GM13977 (cell line): ENCODE measurements at regions not wholly inside any gene's neighbourhood (a gene's known extent, or its start where the extent isn't known, plus 50 kb on each side); places are given as distances from the start of the nearest gene placed in this dataset.

Experiments used
- DNase-seq: peaks from one replicate; pipeline ENCODE4 v3.0.0; 2012; ENCODE audit warnings: low spot score
- in situ Hi-C: fragments of 300-500 bp; cut with MboI; formaldehyde crosslinking; loops from one replicate; pipeline ENCODE4 v1.12.0; 2022; ENCODE audit warnings: low sequenced_read_pairs, low pct_unique_long_range_greater_than_20kb, mixed read lengths, inconsistent platforms; ENCODE audit not compliant: unreplicated experiment
- TF ChIP-seq, protein P1 (sequence below): IDR thresholded peaks from 2 replicates; pipeline ENCODE4 v1.5.1; 2012; ENCODE audit warnings: mild to moderate bottlenecking, control low read depth; ENCODE audit not compliant: insufficient read depth; ENCODE audit errors: extremely low read depth, missing control alignments

DNA sequence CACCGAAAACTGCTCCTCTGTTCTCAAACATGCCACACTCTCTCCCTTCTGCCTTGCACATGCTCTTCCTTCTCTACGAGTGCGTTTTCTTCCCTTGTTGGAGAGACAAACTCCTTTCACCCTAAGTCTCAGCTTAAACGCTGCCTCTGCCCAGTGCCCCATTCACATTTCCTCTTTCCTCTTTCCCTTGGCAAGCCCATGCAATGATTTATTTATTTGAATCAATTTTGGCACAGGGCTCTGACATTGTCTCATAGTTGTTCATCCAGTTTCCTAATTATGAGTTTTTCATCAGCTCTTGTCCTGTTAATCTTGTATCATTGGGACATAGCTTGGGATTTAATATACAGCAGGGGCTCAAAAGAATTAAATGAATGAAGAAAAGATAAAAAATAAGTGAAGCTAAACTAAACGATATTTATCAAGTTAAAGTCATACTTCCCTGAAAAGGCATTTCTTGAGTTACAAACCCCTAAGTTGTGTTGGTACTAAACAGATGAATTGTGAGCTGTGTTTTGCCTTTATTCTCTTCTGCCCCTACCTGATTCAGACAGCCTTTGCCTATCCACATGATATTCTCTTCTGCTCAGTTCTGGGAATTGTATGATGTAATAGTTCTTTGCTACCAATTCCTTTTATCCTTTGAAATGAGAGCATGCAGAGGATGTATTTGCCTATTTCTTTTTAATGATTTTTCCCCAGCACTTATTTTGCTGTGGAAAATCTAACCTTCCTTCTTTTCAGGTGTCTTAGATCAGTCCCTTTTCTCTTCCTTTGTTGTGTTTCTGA is 704.4 kb downstream of the UTRN start:
- DNase-seq = no peak
- in situ Hi-C loops = no loop called here
- TF ChIP-seq, protein P1, sequence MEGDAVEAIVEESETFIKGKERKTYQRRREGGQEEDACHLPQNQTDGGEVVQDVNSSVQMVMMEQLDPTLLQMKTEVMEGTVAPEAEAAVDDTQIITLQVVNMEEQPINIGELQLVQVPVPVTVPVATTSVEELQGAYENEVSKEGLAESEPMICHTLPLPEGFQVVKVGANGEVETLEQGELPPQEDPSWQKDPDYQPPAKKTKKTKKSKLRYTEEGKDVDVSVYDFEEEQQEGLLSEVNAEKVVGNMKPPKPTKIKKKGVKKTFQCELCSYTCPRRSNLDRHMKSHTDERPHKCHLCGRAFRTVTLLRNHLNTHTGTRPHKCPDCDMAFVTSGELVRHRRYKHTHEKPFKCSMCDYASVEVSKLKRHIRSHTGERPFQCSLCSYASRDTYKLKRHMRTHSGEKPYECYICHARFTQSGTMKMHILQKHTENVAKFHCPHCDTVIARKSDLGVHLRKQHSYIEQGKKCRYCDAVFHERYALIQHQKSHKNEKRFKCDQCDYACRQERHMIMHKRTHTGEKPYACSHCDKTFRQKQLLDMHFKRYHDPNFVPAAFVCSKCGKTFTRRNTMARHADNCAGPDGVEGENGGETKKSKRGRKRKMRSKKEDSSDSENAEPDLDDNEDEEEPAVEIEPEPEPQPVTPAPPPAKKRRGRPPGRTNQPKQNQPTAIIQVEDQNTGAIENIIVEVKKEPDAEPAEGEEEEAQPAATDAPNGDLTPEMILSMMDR = no peak

DNA sequence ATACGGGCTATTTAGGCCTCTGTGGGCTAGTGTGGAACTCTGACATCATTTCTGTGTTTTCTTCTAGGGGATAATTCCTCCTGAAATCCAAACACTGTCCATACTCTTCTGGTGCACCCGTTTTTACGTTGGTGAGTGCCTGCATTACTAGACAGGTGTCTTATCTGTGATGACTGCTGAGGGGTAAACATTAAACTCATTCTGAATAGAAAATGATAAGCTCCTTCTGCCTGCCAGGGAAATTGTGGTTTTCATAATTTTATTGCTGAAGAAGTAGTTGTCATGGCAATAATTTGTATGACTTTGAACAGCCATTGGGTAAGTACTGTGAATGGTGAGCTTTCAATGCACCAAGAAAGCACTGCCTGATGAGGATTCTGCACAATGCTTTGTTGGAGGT is 705.6 kb downstream of the UTRN start:
- in situ Hi-C loops = no loop called here
- no peak for DNase-seq
- TF ChIP-seq, protein P1 = no peak

DNA sequence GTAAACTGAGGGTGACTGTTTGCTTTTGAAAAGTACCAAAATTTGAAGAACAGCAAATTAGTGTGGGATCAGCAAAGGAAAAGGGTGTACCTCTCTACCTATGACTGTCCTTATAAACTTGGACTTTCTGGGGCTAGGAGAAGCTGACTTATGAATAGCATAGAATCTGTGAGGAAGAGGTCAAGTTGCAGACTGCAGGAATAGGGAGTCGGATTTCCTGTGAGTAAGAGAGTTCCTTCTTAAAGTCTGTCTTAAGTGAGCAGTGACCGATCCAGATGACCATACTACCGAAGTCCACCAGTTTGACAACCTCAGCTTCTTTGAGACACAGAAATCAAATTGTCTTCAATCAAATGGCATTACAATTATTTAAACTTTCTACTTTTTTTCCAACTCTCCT is 708.7 kb downstream of the UTRN start:
- in situ Hi-C loops = no loop called here
- no peak for DNase-seq
- TF ChIP-seq, protein P1 = no peak

DNA sequence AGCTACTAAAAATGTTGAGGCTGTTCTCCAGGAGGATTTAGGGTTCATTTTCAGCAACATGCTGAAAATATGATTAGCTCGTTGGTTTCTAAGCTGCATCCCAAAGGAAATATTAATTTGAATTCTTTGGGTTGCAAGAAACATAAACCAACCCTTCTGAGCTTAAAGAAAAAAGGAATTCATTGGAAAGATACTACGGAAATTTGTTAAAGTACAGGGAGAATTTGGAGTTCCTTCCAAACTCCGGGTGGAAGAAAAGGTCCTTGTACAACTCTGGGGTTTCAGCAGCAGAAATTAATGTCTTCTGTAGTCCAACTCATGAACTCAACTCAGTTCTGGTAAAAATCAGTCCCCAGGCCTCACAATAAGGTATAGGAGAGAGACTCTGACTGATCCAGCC is 712.9 kb downstream of the UTRN start:
- DNase-seq = no peak
- TF ChIP-seq, protein P1 = no peak
- in situ Hi-C loops = no loop called here

DNA sequence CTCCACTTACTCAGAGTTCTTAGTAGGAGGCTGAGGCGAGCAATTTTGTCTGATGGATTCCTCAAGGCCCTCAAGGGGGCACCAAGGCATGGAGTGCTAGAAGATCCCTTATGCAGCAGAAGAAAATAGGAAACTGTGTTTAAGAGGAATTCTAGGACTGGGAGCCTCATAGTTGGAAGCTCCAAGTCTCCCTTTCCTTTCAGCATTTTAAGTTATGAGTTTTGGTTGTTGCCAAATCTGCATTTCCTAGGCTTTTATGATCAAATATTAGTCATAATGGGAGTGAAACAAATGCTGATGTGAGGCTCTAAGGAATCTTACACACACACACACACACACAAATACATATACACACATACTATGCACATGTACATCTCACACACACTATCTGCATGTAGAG is 714.0 kb downstream of the UTRN start:
- in situ Hi-C loops = no loop called here
- no peak for DNase-seq
- TF ChIP-seq, protein P1 = no peak

DNA sequence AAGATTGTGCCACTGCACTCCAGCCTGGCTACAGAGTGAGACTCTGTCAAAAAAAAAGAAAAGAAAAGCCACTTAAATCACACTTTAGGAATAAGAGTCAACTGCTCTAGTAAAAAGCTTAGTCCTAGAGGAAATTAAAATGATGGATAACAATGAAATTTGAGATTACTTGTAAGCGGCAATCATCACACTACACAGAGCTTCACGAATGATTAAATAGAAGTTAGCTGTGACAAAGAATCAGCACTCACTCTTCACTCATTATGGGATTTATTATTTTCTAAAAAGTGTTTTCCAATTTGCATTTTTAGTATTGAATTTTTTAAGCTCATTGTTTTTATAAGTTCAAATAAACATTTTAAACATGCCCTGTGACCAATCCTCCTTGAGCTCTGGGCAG is 718.0 kb downstream of the UTRN start:
- in situ Hi-C loops = no loop called here
- no peak for DNase-seq
- TF ChIP-seq, protein P1 = no peak
